Activated CD4-positive, alpha-beta T cell treated with anti-CD3 and anti-CD28 coated beads, Interleukin-2, amount 50 U/mL, for 16 hours (primary cell): ENCODE measurements at regions not wholly inside any gene's neighbourhood (a gene's known extent, or its start where the extent isn't known, plus 50 kb on each side); places are given as distances from the start of the nearest gene placed in this dataset.
"Not testable (repeated sequence)": the region's sequence is repeated elsewhere in the genome, so short reads cannot be mapped to it uniquely, and the experiment has no call there.

Experiments used
- DNase-seq: peaks from one replicate; pipeline ENCODE4 v3.0.0-alpha.2; 2020

DNA sequence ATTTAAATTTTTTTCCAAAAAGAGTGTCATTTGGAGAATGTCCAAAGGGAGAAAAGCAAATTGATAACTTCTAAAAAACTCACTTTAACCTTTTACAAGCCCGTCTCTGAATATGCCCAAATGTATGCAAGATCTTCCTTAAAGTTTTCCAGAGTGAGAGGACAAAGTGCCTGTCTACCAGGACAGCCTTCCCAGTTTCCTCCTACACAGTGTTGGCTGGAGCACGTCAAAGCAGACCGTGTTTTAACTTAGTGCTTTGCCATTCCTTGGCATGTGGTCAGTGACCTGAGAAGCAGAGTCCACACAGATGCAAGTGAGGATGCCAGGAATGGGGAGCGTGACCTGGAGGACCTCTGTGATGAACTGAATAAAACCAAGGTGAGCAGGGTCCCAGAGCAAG is 245.7 kb downstream of the FAM43A start:
- no peak for DNase-seq

DNA sequence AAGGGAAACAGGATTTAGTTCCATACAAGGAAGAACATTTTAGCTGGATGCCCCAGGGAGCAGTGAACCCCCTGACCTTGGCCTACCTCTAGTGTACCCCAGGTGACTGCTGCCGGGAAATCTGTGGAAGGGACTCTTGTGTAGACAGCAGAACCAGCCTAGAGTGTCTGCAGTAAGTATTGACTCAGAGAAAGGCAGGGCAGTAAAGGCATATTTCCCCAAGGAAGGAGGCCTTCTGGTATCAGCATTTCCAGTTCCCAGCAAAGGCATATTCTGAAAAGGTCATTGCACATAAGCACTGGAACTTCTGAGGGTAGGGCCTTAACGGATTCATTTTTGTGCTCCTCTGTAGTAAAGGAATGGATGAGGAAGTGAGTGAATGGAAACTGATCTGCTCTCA is 246.2 kb downstream of the FAM43A start:
- no peak for DNase-seq

DNA sequence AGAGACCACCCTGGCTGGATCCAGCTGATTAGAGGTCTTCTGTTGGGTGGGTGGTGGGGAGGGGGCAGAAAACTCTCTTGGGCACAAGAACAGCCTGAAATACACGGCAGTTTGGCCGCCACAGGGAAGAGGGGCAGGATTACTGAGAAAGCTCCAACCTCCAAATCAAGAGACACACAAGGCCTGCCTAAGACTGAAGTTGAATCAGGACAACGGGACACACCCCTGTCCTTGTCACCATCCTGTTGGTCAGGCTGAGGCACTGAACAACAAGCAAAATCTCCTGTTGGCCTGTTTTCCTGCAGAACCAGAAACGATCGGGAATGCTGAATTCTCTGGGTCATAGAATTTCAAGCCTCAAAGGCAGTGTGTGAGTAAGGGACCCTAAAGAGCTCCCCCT is 247.8 kb downstream of the FAM43A start:
- no peak for DNase-seq

DNA sequence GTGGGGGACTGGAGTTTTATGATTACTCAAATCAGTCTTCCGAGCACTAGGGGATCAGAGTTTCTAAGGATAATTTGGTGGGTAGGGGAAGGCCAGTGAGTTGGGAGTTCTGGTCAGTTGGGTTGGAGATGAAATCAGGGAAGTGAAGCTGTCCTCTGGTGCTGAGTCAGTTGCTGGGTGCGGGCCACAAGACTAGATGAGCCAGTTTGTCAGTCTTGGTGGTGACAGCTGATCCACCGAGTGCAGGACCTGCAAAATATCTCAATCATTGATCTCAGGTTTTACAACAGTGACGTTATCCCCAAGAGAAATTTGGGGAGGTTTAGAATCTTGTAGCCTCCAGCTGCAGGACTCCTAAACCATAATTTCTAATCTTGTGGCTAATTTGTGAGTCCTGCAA is 249.4 kb downstream of the FAM43A start:
- no peak for DNase-seq

DNA sequence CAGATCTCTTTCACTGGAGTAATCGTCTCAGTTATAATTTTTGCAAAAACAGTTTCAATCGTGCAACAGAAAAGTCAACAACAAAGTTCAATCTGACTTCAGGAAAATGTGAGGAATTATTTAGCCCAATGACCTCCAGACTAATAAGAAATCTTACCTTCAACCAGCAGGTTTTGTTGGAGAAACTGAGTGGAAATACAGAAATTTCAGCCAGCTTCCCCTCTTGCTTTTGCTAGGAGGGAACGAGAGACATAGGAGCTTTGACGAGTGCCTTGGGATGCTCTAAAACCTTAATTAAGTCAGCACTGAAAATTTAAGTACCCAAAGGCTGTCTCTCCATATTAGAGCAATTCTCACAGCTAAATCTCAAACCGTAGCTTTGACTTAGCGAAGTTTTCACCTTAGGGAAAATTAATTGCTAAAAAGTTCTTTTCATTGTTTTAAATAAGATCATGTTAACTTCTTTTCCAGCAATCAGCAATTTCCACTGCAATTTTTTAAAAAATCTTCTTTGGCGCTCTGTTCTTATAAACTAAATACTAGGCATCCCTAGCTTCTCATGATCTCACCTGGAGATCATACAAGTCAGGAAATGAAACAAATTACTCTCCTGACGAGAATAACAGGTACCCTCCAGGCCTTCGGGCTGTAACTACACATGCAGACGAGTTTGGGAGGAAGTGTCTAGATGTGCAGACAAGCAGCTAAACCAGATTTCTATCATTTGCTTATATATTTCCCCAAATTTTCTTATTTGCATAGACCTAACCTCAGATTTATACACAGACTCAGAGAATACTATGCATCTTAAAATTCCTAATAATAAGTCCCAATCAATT is 250.2 kb downstream of the FAM43A start:
- DNase-seq = no peak

DNA sequence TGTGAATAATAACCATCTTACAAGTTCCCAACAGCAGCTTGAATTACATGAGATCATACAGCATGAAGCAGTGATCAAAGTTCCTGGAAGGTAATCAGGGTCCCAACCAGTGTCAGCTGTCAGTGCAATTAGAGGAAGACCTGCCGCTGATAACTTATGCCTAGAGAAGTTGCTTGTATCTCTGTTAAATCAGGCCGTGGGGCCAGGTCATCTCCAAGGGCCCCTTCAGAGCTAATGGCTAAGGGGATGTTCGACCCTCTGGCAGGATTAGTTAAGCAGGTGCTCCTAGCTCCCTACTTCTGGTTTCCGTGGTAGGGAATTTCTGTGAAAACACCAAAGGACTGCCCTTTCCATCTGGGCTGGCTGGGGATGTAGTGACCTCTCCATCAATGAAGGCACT is 251.0 kb downstream of the FAM43A start:
- DNase-seq = no peak

DNA sequence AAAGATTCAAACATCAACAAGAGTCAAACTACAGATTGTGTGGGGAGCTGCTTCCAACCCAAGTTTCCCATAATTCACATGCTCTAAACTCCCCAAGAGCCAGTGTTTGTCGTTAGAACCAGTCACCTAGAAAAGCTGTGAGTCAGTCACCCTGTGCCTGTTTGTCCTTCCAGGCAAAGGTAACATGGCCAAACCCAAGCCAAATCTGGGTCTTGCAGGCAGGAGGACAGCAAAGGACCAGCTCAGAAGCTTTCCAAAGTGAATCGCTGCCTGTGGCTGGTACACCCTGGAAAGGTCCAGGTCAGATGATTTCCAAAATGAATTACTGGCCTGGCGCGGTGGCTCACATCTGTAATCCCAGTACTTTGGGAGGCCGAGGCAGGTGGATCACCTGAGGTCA is 251.5 kb downstream of the FAM43A start:
- DNase-seq = no peak

DNA sequence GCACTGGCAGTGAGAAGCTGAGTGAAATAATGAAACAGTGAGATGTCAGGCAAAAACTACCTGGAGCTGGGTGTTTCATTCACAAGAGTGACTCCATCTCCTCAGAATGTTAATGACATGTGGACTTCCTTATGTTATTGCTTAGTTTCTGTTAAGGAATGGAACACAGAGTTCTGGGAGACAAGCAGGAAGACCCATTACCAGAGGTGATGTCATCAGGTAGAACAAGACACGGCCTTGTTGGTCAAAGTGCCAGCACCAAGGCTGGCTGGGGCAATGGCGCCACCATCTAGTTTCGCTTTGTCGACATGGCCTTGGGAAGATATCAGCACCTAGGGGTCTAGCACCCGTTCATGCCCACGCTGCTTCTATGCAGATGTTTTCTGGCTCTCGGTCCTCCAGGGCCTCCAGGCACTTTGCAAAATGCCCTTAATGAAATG is 252.2 kb downstream of the FAM43A start:
- DNase-seq = no peak

DNA sequence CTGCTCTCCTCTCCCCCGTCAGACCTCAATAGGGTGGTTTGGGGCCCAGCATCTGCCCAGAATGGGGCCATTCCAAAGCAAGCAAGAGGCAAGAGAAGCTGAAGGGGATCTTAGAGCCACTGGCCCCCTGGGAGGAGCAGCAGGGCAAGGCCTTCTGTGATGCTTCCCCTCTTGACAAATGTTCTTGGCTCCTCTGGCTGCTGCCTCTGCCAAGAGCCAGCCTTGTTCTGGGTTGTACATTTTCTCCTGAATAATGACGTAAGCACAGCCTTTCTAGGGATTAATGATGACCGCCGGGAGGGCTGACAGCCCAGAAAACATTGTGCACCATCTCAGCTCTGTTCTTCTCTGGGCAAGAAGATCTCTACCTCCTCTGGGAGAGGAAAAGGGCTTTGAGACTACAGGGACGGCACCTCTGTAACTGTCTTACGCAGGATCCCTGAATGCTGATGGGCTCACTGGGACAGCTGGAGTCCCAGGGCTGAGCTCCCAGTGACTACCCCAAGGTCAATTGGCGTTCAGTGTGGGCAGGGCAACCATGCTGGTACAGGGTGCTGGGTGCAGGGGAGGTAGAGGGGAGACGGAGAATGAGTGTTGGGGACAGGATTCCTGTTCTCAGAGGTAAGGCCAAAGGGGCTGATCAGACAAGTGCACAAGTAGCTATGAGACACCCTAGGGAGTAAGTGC is 253.3 kb downstream of the FAM43A start:
- no peak for DNase-seq

DNA sequence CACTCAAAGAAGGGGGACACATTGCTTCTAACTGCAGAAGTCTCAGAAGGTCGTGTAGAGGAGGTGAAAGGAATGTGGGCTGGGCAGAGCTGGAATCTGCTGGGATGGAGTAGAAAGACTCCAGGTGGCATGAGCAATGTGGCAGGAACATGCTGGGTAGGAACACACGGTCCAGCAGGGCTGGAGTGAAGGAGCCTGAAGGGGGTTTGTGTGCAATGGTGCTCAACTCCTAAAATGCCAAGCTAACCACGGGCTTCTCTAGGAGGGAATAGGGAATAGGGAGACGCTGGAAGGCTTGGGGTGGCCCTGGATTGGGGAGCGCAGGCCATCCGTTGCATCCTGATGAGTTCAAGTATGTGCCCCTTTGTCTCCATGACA is 253.8 kb downstream of the FAM43A start:
- no peak for DNase-seq

DNA sequence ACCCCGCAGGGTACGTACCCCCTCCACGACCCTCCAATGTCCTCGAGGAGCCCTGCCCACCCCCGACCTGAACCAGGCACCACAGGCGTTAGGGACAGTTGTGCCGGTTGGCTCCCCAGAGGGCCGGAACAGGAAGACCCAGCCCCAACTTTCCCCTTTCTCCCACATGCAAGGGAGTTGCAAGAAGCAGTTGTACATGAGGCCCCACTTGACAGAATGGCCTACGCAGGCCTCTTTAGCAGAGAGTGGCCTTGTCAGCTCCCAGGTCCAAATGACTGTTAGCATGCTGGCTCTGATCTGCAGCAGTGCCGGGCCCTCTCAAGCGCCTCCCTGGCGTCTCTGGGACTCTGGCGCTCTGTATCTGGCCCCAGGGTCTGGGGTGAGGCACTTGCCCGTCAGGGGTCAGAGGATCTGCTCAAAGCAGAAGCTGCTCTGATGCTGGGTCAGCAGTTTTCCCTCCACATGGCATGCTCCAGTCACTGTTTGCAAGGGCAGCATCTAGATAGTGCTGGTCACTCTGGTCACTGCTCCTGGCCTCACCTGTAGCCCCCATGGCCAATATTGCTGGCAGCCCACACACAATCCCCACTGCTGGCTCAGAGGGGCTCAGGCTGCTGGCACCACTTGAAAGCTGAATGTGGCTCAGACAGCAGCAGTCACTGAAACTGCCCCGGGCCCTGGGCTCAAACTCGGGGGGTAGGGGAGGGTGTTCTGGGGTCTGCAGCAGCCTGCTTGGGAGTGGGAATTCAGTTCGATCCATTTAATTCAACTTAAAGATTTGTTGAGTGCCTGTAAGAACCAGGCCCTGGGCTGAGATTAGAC is 254.5 kb downstream of the FAM43A start:
- no peak for DNase-seq

DNA sequence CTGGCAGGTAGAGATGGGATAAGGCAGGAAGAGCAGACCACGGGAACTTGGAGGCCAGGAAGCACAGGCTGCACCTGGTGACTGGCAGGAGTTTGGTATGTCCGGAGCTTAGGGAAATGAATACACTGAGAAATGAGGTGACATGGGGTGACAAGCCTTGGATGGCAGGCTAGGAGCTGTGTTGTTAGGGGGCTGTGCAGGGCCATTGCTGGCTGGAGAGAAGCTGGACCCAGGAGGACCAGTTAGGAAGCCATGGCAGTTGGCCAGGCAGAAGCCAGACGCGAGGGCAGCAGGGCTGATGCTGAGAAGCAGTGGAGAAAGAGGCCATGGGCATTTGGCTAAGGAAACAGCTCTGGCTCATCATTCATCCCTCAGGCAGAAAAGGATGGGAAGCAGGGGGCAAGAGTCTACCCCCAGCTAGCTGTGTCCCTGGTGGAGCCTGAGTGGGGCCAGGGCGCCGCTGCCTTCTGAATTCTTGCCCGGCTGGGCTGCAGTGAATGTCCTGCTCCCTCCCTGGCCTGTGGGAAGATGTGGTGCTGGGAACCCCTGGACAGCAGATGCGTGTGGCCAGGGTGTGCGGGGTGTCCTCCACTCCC is 255.8 kb downstream of the FAM43A start:
- DNase-seq = no peak

DNA sequence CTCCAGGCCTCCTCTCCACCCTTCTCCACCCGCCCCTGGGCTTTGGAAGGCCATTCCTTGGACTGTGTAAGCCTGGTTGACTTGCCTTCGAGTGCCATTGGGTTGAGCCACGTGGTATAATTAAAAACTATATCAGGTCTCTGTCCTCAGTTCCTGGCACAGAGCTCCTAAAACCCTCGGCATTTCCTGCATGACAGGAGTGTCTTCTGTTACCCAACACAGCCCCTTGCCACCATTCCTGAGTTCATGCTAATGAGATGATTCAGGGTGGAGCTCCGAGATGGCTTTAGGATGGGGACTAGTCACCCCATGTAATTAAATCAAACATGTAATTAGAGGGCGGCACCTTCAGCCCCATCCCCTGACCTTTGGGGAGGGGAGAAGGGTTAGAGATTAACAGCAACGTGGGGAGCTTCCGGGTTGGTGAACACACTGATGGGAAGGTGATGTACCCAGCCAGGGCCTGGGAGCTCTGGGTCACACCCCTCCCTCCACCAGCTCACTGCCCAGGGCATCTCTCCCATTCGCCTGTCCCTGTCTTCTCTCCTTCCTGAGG is 256.4 kb downstream of the FAM43A start:
- DNase-seq = no peak

DNA sequence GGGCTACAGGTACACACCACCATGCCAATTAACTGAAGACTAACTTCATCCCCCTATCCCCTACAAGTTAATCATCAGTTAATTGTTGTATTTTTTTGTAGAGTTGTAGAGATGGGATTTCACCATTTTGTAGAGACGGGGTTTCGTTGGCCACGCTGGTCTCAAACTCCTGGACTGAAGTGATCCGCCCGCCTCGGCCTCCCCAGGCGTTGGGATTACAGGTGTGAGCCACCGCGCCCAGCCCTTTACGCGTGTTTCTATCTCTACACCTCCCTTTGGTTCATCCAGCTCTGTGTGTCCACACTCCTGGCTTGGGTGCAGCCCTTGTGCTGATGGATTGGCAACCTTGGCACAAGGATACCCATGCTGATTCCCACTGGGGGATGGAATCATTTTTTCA is 258.8 kb downstream of the FAM43A start:
- DNase-seq = no peak

DNA sequence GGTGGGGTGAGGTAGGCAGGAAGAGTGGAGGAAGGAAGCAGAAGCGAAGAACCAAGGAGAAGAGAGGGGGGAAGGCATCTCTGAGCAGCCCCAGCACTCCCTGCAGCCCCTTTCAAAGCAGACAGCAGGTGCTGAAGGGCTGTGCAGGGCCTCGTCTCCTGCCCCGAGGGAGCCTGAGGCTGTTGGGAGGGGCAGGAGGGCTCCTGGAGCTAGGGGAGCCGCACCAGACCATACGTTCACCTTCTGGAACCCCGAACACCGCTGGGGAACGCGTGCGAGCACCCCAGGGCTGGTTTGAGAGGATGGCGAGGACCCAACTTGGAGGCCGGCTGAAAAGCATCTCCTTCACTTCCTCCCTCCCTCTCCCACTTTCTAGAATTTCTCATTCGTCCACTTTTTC is 259.8 kb downstream of the FAM43A start:
- DNase-seq = no peak

DNA sequence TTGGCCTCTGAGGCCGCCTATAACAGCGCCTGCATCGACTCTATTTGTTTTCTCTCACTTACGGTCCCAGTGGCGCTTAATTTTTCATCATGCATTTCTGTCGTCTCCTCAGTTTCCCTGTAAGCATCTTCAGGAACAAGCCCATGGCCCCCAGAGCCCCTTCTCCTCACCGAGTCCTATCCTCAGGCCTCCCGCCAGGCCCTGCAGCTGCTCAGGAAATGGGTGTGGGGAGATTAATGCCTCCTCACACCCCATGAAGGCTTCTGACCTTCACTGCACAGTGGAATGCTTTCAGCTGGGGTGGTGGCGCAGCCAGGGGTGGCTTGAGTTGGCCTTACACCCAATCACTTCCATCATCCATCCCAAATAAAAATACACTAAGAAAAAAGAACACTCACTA is 260.4 kb downstream of the FAM43A start:
- no peak for DNase-seq

DNA sequence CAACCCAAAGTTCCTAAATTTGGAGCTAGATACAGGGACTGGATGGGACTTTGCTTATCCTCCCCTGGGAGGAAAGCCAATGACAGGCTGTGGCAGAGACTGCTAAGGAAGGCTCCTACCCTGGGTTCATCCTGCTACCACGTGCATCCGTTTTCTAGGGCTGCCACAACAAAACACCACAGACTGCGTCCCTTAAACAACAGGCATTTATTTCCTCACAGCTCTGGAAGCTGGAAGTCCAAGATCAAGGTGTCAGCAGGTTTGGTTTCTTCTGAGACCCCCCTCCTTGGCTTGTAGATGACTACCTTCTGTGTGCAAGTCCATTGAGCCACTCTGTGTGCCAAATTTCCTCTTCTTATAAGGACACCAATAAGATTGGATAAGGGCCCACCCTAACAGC is 263.9 kb downstream of the FAM43A start:
- no peak for DNase-seq

DNA sequence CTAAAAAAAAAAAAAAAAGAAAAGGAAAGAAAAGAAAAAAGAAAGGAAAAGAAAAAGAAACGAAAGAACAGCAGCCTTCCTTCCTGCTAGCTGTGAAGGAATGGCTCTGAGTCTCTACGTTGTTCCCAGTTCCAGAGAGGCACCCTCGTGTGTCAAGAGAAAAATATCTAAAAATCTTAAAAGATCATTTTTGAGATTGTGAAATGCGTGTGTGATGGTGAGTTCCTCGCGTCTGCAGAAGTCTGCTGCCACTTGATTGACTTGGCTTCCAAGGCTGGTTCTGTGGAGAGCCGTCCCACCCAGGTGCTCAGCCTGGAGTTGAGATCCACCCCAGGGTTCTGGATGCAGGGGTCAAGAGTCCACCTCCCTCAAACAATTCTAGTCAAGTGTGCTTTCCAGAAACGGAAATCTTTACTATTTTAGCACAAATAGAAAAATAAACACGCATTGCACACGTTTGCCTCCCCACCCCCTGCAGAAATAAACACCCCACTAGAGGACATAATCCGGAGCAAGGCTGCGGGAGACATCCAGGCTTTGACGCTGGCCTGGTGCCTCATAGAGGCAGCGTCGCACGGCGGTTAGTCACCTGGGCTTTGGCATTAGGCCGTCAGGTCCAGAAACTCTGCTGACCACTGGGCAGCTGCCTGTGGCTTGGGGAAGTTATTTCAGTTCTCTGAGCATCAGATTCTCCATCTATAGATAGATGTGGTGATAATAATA is 265.4 kb downstream of the FAM43A start:
- DNase-seq = no peak

DNA sequence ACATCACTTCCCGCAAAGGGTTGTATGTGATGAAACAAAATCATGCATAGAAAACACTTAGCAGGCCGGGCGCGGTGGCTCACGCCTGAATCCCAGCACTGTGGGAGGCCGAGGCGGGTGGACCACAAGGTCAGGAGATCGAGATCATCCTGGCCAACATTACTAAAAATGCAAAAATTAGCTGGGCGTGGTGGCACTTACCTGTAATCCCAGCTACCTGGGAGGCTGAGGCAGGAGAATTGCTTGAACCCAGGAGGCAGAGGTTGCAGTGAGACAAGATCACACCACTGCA is 265.9 kb downstream of the FAM43A start:
- not testable (repeated sequence) for DNase-seq

DNA sequence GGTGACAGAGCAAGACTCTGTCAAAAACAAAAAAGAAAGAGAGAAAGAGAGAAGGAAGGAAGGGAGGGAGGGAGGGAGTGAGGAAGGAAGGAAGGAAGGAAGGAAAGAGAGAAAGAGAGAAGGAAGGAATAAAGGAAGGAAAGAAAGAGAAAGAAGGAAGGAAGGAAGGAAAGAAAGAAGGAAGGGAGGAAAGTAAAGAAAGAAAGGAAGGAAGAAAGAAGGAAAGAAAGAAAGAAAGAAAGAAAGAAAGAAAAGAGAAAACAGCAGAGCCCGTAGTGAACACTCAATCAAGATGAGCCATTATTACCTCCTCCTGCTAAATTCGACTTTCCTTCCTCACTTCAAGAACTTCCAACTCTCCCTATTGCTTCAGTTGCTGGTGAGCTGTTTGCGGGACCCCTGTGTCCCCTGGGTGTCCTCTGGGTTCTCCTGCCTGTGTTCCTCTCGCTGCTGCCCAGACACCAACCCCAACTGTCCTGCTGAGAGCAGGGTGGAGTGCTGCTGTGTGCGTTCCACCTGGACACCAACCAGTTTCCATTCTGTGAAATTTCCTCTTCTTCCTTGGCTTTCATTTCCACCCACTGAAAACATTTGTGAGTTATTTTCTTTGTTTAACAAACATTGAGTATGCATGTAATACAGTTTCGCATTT is 266.4 kb downstream of the FAM43A start:
- no peak for DNase-seq

DNA sequence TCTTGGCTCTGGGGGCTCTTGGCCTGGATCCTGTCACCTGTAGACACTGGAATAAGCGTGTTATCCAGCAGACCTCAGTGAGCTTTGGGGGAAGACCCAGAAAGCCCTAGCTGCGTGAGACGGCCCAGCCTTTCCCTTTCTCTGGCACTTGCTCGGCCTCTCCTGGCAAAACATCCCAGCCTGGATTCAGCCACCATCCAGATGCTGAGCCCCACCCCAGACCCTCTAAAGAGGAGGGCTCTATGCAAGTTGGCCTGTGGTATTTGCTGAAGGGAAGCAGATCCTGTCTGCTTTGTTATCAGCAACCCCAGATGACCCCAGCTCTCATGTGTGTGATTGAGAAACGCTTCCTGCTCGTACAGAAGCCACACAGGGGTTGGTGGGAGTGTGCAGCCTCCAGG is 267.2 kb downstream of the FAM43A start:
- DNase-seq = no peak

DNA sequence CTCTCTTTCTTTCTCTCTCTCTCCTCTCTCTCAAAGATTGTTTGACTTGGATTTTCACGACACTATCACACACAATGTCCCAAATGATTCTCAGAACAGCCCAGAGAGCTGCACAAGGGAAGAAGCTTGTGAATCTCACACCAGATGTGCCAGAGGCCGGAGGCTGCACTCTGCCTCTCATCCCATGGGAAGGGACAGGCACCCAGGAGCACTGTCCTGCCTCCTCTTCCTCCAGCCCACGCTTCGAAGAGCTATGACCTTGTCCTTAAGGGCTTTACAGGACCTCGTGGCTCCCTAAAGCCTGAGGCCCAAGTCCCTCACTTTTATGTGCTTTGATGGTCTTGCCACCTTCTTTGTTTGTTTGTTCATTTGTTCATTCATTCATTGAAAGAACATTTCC is 267.6 kb downstream of the FAM43A start:
- DNase-seq = no peak
